Embryonic facial prominence (tissue), 1 donor: ENCODE measurements at regions not wholly inside any gene's neighbourhood (a gene's known extent, or its start where the extent isn't known, plus 50 kb on each side); places are given as distances from the start of the nearest gene placed in this dataset.
"Not testable (repeated sequence)": the region's sequence is repeated elsewhere in the genome, so short reads cannot be mapped to it uniquely, and the experiment has no call there.

ENCODE experiments used
- DNase-seq: peaks from one replicate; pipeline ENCODE4 v3.0.0-alpha.2; 2016; ENCODE audit errors: extremely low spot score

- no peak for DNase-seq
These were observed 124.1 kb upstream of the TNRC6C start for GRCh38 chr17:77834170-77835115.

GRCh38 chr17:77836557-77837041, 121.9 kb upstream of the TNRC6C start:
- DNase-seq = no peak

DNA sequence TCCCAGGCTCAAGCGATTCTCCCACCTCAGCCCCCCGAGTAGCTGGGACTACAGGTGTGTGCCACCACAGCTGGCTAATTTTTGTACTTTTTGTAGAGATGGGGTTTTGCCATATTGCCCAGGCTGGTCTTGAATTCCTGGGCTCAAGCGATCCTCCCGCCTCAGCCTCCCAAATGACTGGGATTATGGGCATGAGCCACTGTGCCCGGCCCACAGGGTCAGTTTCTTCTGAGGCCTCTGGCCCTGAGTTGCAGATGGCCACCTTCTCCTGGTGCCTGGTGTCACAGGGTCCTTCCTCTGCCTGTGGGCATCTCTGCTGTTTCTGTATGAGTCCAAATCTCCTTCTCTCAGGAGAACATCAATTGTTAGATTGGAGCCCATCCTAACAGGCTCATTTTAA, 121.4 kb upstream of the TNRC6C start:
- DNase-seq = not testable (repeated sequence)

GRCh38 chr17:77837917-77838316, 120.6 kb upstream of the TNRC6C start:
- no peak for DNase-seq

GRCh38 chr17:77838748-77839697, 119.5 kb upstream of the TNRC6C start:
- no peak for DNase-seq

- DNase-seq = no peak
These were observed 118.6 kb upstream of the TNRC6C start for GRCh38 chr17:77839698-77840512.

GRCh38 chr17:77840513-77841165, 117.9 kb upstream of the TNRC6C start:
- DNase-seq = no peak

DNA sequence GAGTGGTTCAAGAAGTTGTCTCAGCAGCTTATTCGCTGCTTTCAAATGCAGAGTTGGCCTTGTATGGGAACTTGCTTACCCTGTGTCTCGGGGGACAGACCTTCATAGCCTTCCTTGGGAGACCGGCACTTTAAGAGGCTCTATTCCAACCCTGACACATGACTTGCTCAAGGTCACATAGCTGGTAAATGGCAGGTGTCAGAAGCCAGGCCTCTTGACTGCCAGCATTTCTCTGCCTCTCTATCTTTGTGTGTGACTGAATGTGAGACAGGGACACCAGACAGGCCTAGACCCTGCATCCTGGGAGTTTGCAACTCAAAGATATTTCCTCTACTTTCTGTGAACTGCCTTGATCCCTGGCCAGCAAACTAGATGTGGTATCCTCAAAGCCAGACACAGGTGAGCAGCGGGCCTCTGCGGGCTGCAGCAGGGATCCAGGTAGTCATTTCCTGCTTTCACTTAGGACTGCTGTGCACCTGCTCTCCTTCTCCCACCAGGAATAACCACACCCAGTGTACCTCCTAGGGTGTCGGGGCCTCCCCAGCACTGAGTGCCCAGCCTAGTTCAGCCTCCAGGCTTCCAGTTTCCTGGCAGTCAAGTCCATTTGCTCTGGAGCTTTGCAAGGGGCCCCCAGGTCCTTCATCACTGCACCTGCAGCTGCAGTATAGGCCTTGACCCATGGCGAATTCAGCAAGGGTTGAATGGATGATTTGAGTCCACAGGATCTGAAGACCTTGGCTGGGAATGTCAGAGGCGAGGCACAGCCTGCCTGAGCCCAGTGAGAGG, 116.6 kb upstream of the TNRC6C start:
- no peak for DNase-seq

- no peak for DNase-seq
These were observed 115.9 kb upstream of the TNRC6C start for GRCh38 chr17:77842528-77843147.

DNA sequence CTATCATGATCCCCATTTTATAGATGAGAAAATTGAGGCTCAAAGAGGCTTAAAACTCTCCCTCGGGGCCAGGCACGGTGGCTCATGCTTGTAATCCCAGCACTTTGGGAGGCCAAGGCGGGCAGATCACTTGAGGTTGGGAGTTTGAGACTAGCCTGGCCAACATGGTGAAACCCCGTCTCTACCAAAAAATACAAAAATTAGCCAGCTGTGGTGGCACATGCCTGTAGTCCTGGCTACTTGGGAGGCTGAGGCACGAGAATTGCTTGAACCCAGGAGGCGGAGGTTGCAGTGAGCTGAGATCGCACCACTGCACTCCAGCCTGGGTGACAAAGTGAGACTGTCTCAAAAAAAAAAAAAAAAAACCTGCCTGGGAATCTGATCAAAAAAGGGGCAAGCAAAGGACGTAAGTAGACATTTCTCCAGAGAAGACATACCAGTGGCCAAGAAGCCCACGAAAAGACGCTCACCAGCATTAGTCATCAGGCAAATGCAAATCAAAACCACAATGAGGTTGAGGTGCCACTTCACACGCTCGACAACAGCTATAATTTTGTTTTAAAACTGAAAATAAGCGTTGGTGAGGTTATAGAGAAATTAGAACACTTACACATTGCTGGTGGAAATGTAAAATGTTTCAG, 115.1 kb upstream of the TNRC6C start:
- DNase-seq = not testable (repeated sequence)

- DNase-seq = no peak
These were observed 114.6 kb upstream of the TNRC6C start for GRCh38 chr17:77843896-77844295.

GRCh38 chr17:77844681-77845080, 113.8 kb upstream of the TNRC6C start:
- DNase-seq = no peak

- DNase-seq = no peak
These were observed 112.8 kb upstream of the TNRC6C start for GRCh38 chr17:77845541-77846225.

DNA sequence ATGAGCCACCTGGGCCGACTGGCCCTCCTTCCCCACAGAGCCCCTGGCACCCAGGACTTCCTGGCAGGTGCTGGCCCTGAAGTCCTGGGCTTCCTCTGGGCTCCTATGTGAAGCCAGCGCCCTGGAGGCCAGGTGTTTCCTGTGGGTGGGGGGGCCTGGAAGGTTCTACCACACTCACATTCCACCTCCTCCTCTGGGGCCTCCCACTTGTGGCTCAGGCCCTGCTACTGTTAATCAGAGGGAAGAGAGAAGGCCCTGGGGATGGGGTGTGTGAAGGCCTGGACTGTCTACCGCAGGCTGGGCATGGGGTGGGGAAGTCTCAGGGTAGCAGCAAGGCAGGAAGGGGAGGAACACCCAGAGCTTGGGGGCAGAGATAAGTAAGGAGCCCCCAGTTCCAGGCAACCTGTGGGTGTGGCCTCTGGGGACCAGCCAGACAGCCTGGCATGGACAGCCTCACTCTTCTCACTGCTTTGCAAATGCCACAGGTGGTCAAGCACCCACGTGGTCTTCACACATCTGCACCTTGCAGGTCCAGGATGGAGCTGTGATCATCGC, 111.9 kb upstream of the TNRC6C start:
- DNase-seq = no peak

- DNase-seq = no peak
These were observed 111.0 kb upstream of the TNRC6C start for GRCh38 chr17:77847221-77848085.

DNA sequence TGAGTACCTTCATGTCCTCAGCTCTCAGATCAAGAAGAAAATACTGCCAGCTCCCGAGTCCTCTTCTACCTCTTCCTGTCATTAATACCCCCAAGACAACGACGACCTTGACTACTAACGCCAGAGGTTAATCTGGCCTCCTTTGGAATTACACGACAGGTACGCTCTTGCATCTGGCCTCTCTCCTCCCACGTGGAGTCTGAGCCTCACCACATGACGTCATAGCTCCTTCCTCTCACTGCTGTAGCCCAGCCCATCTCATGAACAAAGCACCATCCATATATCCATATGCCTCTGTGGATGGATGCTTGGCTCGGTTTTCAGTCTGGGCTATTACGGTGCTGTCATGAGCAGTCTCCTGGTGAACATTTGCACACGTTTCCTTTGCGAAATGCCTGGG, 110.2 kb upstream of the TNRC6C start:
- no peak for DNase-seq

- DNase-seq = no peak
These were observed 109.3 kb upstream of the TNRC6C start for GRCh38 chr17:77849239-77849638.
